Non-pigmented ciliary epithelial cell (primary cell): ENCODE measurements at regions not wholly inside any gene's neighbourhood (a gene's known extent, or its start where the extent isn't known, plus 50 kb on each side); places are given as distances from the start of the nearest gene placed in this dataset.

Experiments used
- DNase-seq: peaks from one replicate; pipeline ENCODE4 v3.0.0-alpha.2; 2010; ENCODE audit warnings: low read depth

GRCh38 chr1:239682046-239682445 lies 295.7 kb downstream of the CHRM3 start:
- DNase-seq, result no peak

DNA sequence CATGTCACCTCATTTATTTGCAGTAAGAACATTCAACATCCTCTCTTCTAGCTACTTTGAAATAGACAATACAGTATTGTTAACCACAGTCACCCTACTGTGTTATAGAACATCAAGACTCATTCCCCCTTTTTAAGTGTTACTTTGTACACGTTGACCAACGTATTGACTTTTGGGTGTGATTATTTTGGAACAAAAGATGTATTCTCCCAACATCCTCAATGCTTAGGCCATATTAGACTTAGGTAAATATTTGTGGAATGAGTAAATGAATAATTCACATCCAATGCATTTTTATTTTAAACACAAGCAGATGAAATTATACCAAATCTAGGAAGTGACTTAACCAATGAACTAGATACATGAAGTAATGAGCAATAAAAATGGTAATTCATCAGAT lies 296.6 kb downstream of the CHRM3 start:
- DNase-seq, result no peak

GRCh38 chr1:239686386-239686785 lies 300.0 kb downstream of the CHRM3 start:
- no peak for DNase-seq

DNA sequence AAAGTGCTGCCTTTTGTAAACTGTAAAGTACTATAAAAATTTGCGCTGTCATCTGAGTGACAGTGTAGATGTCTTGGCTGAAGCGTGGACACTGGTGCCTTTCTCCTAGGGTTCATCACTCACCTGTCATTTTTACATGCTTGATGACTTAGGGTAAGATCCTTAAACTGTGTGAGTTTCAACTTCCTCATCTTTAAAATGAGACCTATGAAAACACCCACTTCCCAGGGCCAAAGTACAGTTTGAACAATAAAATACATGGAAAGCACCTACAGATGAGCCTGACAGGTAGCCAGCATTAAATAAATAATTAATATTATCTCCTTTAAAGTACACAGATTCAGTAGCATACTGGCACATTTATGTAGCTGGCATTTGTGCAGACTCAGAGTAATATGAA lies 309.9 kb downstream of the CHRM3 start:
- no peak for DNase-seq

DNA sequence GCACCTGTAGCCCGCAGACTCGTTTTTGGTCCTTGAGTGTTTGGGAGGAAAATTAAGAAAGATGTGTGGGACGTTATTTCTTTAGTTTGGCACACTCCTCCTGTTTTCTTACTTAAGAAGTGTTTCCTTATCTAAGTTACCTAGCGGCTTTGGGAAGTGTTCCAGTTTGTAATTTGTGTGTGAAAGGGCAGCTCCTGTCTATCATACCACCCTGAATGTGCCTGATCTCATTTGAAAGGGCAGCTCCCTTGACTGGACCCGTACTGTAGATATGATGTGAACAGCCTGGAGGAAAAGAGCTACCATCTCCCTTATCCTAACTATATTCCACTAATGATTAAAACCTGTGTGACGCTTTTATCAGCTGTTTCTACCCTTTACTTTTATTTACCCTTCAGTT lies 314.3 kb downstream of the CHRM3 start:
- DNase-seq, result no peak

DNA sequence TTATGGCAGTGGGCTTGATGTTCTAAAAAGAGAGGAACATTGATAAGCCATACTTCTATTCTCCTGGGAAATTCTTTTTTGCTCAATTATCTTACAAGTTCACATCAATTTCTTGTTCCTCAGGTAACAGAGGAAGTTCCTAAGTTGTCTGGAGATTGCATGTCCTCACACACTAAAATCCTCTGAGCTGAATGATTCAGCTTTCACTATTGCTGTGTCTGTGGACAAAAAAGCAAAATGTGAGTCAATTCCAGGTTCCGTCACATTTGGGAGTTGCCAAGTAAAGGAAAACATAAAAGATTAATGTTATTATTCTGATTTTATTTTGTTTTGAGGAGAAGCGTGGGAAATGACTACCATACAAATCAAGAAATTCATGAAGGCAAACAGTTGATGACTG lies 316.7 kb downstream of the CHRM3 start:
- DNase-seq, result no peak

DNA sequence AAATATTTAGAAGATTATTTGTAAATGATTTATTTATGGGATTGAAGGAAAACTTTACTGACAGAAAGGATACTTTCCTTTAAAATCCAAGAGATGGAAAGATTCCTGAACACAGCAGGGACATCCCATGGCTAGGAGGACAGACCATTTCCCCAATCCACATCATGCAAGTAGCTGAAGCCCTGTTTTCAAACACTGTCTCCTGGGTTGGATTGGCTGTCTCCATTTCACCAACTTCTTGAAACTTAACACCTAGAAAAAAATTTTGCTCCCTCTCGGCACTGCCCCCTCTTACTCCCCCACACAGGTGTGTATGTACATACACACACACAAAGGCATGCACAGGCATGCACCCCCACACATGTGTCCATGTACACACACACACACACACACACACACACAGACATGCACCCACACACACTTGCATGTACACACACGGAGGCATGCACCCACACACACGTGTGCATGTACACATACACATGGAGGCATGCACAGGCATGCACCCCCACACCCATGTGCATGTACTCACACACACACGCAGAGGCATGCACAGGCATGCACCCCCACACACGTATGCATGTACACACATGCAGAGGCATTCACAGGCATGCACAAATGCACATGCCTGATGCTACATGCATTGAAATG lies 320.0 kb downstream of the CHRM3 start:
- no peak for DNase-seq

DNA sequence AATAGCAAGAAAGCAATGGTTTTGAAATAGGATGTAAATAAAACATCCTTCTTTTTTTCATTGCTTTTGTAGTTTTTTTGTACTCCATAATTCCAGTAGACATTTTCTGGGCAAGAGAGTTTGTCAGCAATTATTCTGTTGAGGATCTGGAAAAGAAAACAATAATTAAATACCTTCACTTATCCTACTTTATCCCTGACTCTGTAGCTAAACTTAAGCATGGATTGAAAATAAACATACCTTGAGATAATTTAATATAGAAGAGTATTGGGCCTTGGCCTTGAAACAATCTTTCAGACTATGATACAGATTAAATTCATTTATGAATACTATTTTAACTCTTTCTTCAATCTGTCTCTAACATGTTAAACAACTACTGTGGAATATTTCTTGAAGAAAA lies 321.2 kb downstream of the CHRM3 start:
- DNase-seq, result no peak

- no peak for DNase-seq
Measured at GRCh38 chr1:239708622-239709021, 322.3 kb downstream of the CHRM3 start.

GRCh38 chr1:239711768-239712167 lies 325.4 kb downstream of the CHRM3 start:
- DNase-seq, result no peak

DNA sequence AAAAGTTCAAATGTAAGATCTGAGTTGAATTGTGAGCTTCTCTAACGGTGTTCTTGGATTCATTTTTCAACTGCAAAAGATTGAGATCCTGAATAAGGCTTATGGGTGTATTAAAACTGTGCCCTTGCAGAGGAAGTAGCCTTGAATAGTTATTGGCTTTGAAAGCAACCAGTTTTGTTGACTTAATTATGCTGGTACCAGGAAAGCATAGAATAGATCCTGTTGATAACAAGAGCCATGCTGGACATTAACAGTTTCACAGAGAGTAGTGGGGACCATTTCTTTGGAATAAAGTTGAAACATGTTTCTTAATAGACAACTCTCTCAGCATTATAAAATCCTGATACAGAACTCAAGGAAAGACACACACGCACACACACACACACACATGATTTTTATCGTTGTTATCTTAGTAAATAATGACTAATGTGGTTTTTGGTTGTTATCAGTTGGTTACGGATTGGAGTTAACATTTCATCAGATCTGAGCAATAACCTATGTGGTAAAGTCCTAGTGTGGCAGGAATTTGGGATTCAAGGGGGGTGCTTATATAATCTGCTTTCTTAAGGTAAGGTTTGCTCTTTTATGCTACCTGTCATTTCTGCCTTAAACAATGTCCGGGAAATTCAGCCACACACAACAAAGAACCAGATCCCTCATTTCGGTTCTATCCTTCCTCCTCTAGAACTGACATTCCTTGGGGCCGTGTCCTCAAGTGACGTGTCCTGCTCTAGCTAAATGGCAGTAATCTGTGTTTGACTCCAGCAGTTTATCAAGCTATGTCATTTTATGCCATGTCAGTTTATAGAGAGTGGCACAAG lies 330.9 kb downstream of the CHRM3 start:
- DNase-seq, result peak; percentile 22

DNA sequence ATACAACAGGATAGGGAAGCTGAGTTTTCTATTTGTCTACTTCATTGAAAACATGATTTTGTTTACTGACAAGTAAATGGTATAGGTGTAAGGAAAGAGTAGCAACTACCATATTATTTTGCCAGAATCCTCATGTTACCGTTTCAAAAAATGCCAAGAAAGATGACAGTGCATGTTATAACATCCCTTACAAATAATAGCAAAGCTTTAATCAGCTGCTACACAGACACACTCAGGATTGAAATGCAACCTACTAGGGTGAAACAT lies 331.5 kb downstream of the CHRM3 start:
- no peak for DNase-seq

GRCh38 chr1:239718571-239718970 lies 332.2 kb downstream of the CHRM3 start:
- no peak for DNase-seq

DNA sequence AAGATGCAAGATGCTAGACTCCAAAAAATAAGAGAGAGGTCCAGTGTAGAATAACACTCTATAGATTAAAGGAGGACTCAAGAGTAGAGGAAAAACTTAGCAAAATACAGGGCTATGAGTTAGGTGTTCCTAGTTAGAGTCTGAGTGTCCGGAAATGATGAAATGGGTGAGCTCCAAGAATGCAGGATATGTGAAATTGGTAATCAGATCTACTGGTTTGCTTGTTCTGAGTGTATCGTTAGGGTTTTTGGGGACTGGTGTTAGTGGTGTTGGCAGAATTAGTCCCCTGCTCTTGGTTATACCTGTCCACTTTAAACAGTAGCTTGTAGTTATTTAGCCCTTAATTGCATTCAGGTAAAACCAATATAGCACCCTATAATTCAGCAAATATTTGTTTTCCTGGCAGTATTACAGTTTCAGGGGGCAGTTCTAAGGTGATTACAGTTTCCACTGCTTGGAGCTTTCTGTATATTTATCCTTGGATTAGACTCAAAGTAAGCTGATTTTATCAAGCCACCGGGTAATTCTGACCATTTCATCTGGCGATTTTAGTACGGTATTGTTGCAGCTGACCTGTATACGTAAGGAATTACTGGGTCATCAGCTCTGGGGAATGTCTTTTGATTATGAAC lies 332.7 kb downstream of the CHRM3 start:
- DNase-seq, result no peak

DNA sequence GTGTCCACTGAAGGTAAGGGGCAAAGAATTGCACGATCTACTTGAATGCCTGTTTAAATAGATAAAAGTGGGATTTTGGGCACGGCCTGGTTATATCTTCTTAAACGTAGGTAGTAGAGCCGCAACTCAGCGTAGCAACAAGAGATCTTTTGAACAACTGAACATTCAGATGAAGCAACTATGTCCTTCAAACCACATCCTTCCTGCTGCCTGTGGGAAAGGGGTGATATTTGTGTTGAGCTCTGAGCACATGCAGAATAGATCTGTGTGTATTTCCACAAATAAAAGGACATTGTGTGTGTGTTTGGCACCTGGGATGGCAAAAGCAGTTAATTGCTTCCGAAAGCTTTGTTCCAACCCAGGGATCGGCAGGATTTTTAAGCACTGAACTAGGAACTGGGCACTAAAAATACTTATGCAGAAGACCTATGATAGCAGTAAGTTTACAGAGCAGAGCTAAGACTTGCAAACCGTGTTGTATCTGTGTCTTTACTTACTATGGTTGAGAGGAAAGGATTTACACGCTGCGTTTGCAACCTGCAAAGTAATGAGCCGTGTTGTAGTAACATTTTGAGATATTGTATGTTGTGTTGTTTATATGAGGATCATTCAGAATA lies 333.4 kb downstream of the CHRM3 start:
- DNase-seq, result no peak

DNA sequence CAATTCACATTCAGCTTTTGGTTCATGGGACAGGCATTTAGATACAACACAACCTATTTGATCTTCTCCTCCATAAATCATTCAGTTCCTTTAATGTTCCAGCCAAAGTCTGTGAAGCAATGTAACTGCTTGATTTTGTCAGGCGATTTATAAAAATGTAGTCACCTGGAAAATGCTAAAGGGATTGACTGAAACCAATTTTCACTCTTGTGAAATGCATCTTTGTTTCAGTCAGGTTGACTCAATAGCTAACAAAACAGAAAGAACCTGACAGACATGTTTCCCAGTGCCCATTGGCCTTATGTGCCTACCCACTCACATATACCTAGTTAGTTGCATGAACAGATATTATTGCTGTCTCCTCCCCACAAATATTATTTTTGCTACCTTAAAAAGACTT lies 335.7 kb downstream of the CHRM3 start:
- DNase-seq, result no peak

DNA sequence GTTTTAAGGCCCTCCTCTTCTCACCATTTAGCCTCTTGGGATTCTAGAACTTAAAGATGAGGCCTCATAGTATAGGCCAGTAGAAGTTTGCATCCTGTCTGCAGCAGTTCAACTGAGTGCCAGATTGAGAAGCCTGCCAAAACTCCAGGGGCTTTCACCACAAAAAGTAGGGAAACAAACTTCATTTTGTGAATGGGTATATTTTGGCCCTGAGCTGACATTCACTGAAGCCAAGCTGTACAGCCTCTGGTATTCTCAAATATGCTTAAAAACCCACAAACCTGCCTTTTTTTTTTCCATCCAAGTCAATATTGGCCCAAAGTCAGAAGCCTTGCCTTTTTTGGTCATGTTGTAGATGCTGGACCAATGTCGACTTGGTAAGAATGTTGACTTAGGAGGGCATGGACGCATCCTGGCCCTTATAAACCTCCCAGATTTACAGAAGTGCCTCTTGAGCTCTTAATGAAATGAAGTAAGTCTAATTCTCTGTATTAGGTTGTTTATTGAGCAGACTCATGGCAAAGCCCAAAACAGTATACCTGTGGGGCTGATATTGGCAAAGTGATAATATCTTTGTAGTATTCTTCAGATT lies 337.5 kb downstream of the CHRM3 start:
- DNase-seq, result no peak

DNA sequence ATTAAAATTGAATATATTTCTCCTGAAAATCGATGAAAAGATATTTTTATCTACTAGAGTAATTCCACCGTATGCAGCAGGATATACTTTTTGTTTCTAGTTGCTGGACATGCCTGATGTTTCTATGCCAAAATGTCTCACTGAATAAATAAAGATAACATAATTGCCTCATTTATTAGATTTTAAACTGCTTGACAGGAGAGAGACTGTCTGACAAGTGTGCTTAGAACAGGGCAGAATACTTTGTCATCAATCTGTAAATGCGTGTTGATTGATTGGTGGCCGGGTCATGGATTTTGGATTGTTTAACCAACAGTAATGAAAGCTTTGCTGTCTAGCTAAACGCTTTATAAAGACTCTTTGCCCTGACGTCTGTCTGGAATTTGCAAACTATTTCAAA lies 339.0 kb downstream of the CHRM3 start:
- no peak for DNase-seq

- DNase-seq, result no peak
Measured at GRCh38 chr1:239725933-239726332, 339.6 kb downstream of the CHRM3 start.

- no peak for DNase-seq
Measured at GRCh38 chr1:239730378-239730777, 344.0 kb downstream of the CHRM3 start.

DNA sequence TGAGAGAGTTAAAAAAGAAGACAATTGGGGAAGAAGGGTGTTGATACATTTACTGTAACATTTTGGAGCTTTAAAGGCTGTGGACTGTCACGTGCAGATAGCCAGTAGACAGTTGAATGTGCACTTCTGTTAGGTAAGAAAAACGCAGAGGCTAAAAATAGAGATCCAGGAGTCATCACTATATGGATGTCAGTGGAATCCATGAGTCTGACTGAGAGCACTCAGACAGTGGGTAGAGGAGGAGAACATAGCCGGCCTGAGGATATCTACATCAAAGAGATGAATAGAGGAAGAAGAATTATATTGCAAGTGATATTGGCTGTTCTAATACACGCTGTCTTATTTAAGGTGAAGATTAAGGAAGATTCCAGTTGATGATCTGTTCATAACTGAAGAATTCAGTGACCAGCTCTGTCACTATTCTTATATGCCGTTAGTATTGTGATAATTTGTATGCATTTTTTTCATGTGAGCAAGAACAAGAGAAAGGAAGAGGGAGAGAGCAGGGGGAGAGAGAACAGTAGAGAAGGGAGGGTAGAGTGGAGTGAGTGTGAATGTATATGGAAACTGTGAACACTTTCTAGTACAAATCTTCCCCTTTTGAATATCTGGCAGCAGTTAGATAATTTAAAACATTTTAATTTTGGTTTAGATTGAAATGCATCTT lies 344.8 kb downstream of the CHRM3 start:
- no peak for DNase-seq

GRCh38 chr1:239732770-239733169 lies 346.4 kb downstream of the CHRM3 start:
- DNase-seq, result no peak
